Smooth muscle cell (in vitro differentiated cells): ENCODE measurements at regions not wholly inside any gene's neighbourhood (a gene's known extent, or its start where the extent isn't known, plus 50 kb on each side); places are given as distances from the start of the nearest gene placed in this dataset.

Experiments
- DNase-seq: peaks from one replicate; lab custom pipeline; 2025; ENCODE audit not compliant: unreplicated experiment; lab: John Stamatoyannopoulos, UW
- H2AFZ ChIP-seq: fragments of 200-600 bp; sonication (generic); 2 replicates; pipeline ENCODE4 v1.6.0; 2016; ENCODE audit warnings: antibody characterized with exemption, low read depth, mild to moderate bottlenecking
- H3F3A ChIP-seq: fragments of 200-600 bp; sonication (generic); 2 replicates; pipeline ENCODE4 v1.6.0; 2017; ENCODE audit warnings: antibody characterized with exemption, low read depth
- H3K27ac ChIP-seq: fragments of 200-600 bp; sonication (generic); 2 replicates; pipeline ENCODE4 v1.5.1; 2016; ENCODE audit warnings: low read depth, mild to moderate bottlenecking
- H3K27me3 ChIP-seq: fragments of 200-600 bp; sonication (generic); 2 replicates; pipeline ENCODE4 v1.6.1; 2016; ENCODE audit warnings: low read depth, mild to moderate bottlenecking
- H3K36me3 ChIP-seq: fragments of 200-600 bp; sonication (generic); 2 replicates; pipeline ENCODE4 v1.5.1; 2016; ENCODE audit warnings: low read depth
- H3K4me1 ChIP-seq: fragments of 200-600 bp; sonication (generic); 2 replicates; pipeline ENCODE4 v1.5.1; 2016; ENCODE audit warnings: low read depth
- H3K4me2 ChIP-seq: fragments of 200-600 bp; sonication (generic); 2 replicates; pipeline ENCODE4 v1.6.0; 2016; ENCODE audit warnings: mild to moderate bottlenecking
- H3K4me3 ChIP-seq: fragments of 200-600 bp; sonication (generic); 2 replicates; pipeline ENCODE4 v1.5.1; 2016; ENCODE audit warnings: mild to moderate bottlenecking
- H3K79me2 ChIP-seq: fragments of 200-600 bp; sonication (generic); 2 replicates; pipeline ENCODE4 v1.6.0; 2016; ENCODE audit warnings: low read depth, mild to moderate bottlenecking
- H3K9ac ChIP-seq: fragments of 200-600 bp; sonication (generic); 2 replicates; pipeline ENCODE4 v1.6.0; 2016; ENCODE audit warnings: low read depth
- H3K9me3 ChIP-seq: fragments of 200-600 bp; sonication (generic); replicated peaks from 2 replicates; pipeline ENCODE4 v1.5.1; 2016; ENCODE audit warnings: low read depth
- H4K20me1 ChIP-seq: fragments of 200-600 bp; sonication (generic); 2 replicates; pipeline ENCODE4 v1.6.0; 2016; ENCODE audit warnings: low read depth
- WGBS: methylation state at CpG from one replicate; pipeline ENCODE4 v1.1.7; 2016; ENCODE audit warnings: low lambda C conversion rate; 5-methylcytosine and 5-hydroxymethylcytosine counted together
- TF ChIP-seq, protein P1 (sequence below): fragments of 200-600 bp; sonication (generic); IDR thresholded peaks from 2 replicates; pipeline ENCODE4 v1.5.1; 2017; ENCODE audit warnings: borderline replicate concordance, mild to moderate bottlenecking, antibody characterized with exemption; ENCODE audit not compliant: insufficient read depth, poor library complexity, severe bottlenecking

DNA sequence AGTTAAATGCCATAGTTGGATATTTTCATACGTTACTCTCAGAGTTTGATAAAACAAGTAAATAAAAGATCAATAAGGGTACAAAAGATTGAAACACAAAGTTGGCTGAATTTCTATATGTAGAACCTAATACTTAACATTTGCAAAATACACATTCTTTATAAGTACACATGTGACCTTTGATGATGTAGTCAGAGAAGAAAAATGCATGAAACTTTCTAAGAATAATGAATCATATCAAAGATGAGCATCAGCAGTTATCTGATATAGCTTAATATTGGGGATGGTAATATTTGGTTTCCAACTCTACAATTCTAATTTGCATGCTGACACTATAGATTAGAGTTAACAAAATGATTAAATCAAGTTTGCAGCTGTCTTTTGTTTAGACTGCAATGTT lies 188.0 kb upstream of the TGFBR2 start:
- H3K4me2 ChIP-seq = no peak overlapping the region
- no peaks in the 10 kb centered on the region for H3K27me3 ChIP-seq
- no peaks in the 10 kb centered on the region for H3K4me1 ChIP-seq
- H3K36me3 ChIP-seq = no peaks in the 10 kb centered on the region
- WGBS = 94% methylated on average over 1 of the region's 1 CpG
- H3K9ac ChIP-seq = no peak overlapping the region
- H3K79me2 ChIP-seq = no peaks in the 10 kb centered on the region
- H3K4me3 ChIP-seq = no peak overlapping the region
- no peak overlapping the region for H2AFZ ChIP-seq
- no peak overlapping the region for H3K27ac ChIP-seq
- H4K20me1 ChIP-seq = no peaks in the 10 kb centered on the region
- no peak for DNase-seq
- H3K9me3 ChIP-seq = no peaks in the 10 kb centered on the region
- TF ChIP-seq, protein P1, sequence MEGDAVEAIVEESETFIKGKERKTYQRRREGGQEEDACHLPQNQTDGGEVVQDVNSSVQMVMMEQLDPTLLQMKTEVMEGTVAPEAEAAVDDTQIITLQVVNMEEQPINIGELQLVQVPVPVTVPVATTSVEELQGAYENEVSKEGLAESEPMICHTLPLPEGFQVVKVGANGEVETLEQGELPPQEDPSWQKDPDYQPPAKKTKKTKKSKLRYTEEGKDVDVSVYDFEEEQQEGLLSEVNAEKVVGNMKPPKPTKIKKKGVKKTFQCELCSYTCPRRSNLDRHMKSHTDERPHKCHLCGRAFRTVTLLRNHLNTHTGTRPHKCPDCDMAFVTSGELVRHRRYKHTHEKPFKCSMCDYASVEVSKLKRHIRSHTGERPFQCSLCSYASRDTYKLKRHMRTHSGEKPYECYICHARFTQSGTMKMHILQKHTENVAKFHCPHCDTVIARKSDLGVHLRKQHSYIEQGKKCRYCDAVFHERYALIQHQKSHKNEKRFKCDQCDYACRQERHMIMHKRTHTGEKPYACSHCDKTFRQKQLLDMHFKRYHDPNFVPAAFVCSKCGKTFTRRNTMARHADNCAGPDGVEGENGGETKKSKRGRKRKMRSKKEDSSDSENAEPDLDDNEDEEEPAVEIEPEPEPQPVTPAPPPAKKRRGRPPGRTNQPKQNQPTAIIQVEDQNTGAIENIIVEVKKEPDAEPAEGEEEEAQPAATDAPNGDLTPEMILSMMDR = no peak
- H3F3A ChIP-seq = no peaks in the 10 kb centered on the region

DNA sequence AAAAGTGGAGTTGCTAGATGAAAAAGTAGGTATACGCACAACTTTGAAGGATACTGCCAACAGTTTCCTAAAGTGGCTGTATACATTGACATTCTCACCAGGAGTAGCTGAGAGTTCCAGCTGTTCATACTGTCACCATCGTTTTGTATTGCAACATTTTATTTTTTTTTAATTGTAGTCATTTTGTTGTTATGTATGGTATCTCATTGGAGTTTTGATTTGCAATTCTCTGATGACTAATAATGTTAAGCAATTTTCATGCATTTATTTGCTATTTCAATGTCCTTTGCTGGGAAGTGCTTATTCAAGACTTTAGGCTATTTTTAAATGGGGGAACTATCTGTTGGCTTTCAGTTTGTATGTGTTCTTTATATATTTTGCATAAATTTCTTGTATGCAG lies 185.1 kb upstream of the TGFBR2 start:
- WGBS = 78% methylated on average over 2 of the region's 2 CpGs
- no peaks in the 10 kb centered on the region for H3K9me3 ChIP-seq
- DNase-seq = no peak
- H2AFZ ChIP-seq = no peak overlapping the region
- no peak overlapping the region for H3K4me3 ChIP-seq
- H3K79me2 ChIP-seq = no peaks in the 10 kb centered on the region
- TF ChIP-seq, protein P1 = no peak
- no peak overlapping the region for H3K4me2 ChIP-seq
- no peaks in the 10 kb centered on the region for H3K27me3 ChIP-seq
- H4K20me1 ChIP-seq = no peaks in the 10 kb centered on the region
- no peaks in the 10 kb centered on the region for H3K36me3 ChIP-seq
- H3K4me1 ChIP-seq = no peaks in the 10 kb centered on the region
- H3K9ac ChIP-seq = no peak overlapping the region
- H3K27ac ChIP-seq = no peak overlapping the region
- H3F3A ChIP-seq = no peaks in the 10 kb centered on the region

DNA sequence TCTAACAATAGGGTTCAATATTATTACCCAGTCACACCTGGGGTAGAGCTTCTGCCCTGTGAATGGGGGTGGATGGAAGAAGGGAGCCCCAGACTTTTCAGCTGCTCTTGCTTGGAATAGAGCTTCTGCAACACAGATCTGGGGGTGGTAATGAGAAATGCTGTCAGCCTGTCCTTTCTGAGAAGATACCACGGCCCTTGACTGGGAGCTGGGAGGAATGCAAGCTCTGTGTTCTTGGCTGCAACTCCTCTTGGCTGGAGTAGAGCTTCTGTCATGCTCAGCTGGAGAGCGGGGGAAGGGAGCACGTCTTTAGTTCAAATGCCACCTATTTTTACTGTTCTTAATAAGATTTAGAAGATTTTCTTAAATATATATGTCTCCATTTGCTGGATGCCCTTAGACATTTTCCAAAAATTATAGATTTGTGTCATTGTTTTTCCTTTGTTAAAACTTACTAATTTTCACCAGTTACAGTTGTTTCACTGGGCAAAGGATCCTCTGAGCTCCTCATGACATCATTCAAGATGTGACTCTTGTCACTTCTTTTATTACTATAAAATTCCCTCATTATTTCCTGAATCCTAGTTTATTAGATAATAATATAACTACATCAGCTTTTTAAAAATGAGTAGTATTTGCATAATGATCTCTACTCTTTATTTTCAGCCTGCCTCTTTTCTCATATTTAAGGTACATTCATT lies 180.0 kb upstream of the TGFBR2 start:
- 39% methylated on average over 3 of the region's 3 CpGs for whole genome bisulfite sequencing
- no peak for DNase-seq
- Histone ChIP-seq H3K36me3 (no peaks in the 10 kb centered on the region), H3K9me3 (no peaks in the 10 kb centered on the region), H3K4me2 (no peak overlapping the region), H3K27ac (no peak overlapping the region), H2AFZ (peak overlapping the region; percentile 56), H3K27me3 (no peaks in the 10 kb centered on the region), H3K79me2 (no peaks in the 10 kb centered on the region), H4K20me1 (no peaks in the 10 kb centered on the region), H3K4me3 (no peak overlapping the region), H3F3A (no peaks in the 10 kb centered on the region), H3K4me1 (no peaks in the 10 kb centered on the region), H3K9ac (no peak overlapping the region)
- TF ChIP-seq, protein P1 = no peak

DNA sequence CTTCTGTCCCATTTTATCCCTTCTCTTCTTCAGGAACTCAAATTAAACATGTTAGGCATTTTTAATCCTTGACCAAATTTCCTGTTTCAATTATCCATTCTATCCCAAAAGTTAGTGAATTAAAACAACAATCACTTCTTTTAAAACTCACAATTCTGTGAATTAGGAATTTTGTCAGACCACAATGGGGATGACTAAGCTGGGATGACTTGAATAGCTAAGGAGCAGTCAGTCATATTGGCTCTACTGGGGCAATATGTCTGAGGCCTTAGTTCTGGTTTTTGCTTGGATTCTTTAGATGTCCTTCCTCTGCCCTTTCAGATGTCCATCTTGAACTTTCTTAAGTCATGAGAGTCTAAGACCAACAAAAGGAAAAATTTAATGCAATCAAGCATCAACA lies 178.2 kb upstream of the TGFBR2 start:
- Histone ChIP-seq H3K27ac (no peak overlapping the region), H3K9me3 (no peaks in the 10 kb centered on the region), H3K79me2 (no peaks in the 10 kb centered on the region), H3K4me2 (no peak overlapping the region), H3K4me1 (no peaks in the 10 kb centered on the region), H3F3A (no peaks in the 10 kb centered on the region), H3K27me3 (no peaks in the 10 kb centered on the region), H3K4me3 (no peak overlapping the region), H4K20me1 (no peaks in the 10 kb centered on the region), H3K9ac (no peak overlapping the region), H2AFZ (no peak overlapping the region), H3K36me3 (no peaks in the 10 kb centered on the region)
- TF ChIP-seq, protein P1 = no peak
- DNase-seq = no peak
